HEK293 (cell line): ENCODE measurements at regions not wholly inside any gene's neighbourhood (a gene's known extent, or its start where the extent isn't known, plus 50 kb on each side); places are given as distances from the start of the nearest gene placed in this dataset.
"Not testable (repeated sequence)": the region's sequence is repeated elsewhere in the genome, so short reads cannot be mapped to it uniquely, and the experiment has no call there.

ENCODE experiments used
- ZNF148 ChIP-seq: fragments of 450-650 bp; formaldehyde crosslinking; IDR thresholded peaks from 2 replicates; pipeline ENCODE4 v1.5.0; 2017; ENCODE audit warnings: missing biosample characterization, missing genetic modification characterization, borderline replicate concordance
- ZNF24 ChIP-seq: fragments of 450-650 bp; formaldehyde crosslinking; IDR thresholded peaks from 2 replicates; pipeline ENCODE4 v1.5.1; 2016; ENCODE audit warnings: missing biosample characterization, missing genetic modification characterization
- ZNF274 ChIP-seq, 2 experiments: fragments of 200-500 bp in 1 of 2; fragments of 450-650 bp in 1 of 2; sonication (Bioruptor generic) in 1 of 2; formaldehyde crosslinking in 1 of 2; IDR thresholded peaks; 2 replicates each; pipeline versions ENCODE4 v1.5.1 to v1.6.1; 2014 to 2016; ENCODE audit warnings: borderline replicate concordance in 1 of 2, inconsistent platforms in 1 of 2, low read length in 1 of 2, missing biosample characterization in 1 of 2, missing genetic modification characterization in 1 of 2
- ZNF549 ChIP-seq: fragments of 450-650 bp; IDR thresholded peaks from 2 replicates; pipeline ENCODE4 v1.5.1; 2018; ENCODE audit warnings: missing biosample characterization, missing genetic modification characterization, mild to moderate bottlenecking, inconsistent platforms, moderate library complexity
- ZNF768 ChIP-seq: fragments of 450-650 bp; formaldehyde crosslinking; IDR thresholded peaks from 2 replicates; pipeline ENCODE4 v1.5.1; 2018; ENCODE audit warnings: missing biosample characterization, mild to moderate bottlenecking, missing genetic modification characterization
- TF ChIP-seq, protein P1 (sequence below): fragments of 450-650 bp; formaldehyde crosslinking; IDR thresholded peaks from 2 replicates; pipeline ENCODE4 v1.5.1; 2016; ENCODE audit warnings: missing biosample characterization, missing genetic modification characterization

GRCh38 chr21:7745100-7745450 lies 2776.3 kb upstream of the TPTE start:
- TF ChIP-seq ZNF274 (IDR thresholded peaks at IDR 0.05; ENCODE audit: low read length); ZNF274 (tag by site-specific recombination; IDR thresholded peaks at IDR 0.05; ENCODE audit: borderline replicate concordance); ZNF148 (tag by site-specific recombination); ZNF549 (tag by site-specific recombination); ZNF24; ZNF768: not testable (repeated sequence)
- TF ChIP-seq, protein P1, sequence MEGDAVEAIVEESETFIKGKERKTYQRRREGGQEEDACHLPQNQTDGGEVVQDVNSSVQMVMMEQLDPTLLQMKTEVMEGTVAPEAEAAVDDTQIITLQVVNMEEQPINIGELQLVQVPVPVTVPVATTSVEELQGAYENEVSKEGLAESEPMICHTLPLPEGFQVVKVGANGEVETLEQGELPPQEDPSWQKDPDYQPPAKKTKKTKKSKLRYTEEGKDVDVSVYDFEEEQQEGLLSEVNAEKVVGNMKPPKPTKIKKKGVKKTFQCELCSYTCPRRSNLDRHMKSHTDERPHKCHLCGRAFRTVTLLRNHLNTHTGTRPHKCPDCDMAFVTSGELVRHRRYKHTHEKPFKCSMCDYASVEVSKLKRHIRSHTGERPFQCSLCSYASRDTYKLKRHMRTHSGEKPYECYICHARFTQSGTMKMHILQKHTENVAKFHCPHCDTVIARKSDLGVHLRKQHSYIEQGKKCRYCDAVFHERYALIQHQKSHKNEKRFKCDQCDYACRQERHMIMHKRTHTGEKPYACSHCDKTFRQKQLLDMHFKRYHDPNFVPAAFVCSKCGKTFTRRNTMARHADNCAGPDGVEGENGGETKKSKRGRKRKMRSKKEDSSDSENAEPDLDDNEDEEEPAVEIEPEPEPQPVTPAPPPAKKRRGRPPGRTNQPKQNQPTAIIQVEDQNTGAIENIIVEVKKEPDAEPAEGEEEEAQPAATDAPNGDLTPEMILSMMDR (tag by site-specific recombination) = not testable (repeated sequence)
